ENCODE measurements at regions not wholly inside any gene's neighbourhood (a gene's known extent, or its start where the extent isn't known, plus 50 kb on each side); places are given as distances from the start of the nearest gene placed in this dataset.

DNA sequence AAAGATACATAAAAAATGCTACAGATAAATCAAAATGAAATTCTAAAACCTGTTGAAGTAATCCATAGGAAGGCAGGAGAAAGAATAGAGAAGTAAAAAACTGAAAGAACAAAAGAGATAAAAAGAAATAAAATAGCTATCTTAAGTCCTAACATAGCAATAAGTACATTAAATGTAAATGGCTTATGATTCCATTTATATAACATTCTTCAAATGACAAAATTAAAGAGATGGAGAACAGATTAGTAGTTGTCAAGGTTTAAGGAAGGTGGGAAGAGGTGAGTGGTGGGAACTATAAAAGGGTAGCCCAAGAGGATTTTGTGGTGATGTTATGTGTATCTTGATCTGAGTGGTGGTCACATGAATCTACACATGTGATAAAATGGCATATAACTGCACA is 254.8 kb downstream of the FAM76B start:
- ChIA-PET POLR2A (no interaction called here), CTCF (no interaction called here)
- no peak for DNase-seq (ENCODE audit: low read depth, low spot score)
- TF ChIP-seq, protein P1, sequence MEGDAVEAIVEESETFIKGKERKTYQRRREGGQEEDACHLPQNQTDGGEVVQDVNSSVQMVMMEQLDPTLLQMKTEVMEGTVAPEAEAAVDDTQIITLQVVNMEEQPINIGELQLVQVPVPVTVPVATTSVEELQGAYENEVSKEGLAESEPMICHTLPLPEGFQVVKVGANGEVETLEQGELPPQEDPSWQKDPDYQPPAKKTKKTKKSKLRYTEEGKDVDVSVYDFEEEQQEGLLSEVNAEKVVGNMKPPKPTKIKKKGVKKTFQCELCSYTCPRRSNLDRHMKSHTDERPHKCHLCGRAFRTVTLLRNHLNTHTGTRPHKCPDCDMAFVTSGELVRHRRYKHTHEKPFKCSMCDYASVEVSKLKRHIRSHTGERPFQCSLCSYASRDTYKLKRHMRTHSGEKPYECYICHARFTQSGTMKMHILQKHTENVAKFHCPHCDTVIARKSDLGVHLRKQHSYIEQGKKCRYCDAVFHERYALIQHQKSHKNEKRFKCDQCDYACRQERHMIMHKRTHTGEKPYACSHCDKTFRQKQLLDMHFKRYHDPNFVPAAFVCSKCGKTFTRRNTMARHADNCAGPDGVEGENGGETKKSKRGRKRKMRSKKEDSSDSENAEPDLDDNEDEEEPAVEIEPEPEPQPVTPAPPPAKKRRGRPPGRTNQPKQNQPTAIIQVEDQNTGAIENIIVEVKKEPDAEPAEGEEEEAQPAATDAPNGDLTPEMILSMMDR (IDR thresholded peaks at IDR 0.05; ENCODE audit: insufficient read depth, low read length, missing control alignments), result no peak
- H3K4me3 ChIP-seq (ENCODE audit: low read depth, low read length), result no peak overlapping the region

DNA sequence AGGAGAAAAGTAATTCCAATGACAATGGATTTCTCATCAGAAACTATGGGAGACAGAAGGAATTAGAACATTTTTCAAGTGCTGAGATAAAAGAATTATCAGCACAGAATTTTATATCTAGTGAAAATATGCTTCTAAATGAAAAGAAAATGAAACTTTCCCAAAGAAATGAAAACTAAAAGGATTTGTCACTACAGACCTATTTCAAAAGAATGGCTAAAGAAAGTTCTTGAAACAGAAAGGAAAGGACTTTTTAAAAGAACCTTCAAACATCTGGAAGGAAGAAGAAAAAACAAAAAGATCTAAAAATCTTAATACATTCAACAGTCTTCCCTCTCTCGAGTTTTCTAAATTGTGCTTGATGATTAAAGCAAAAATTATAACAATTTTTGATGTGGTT is 255.4 kb downstream of the FAM76B start:
- ChIA-PET CTCF (no interaction called here), POLR2A (no interaction called here)
- no peak overlapping the region for H3K4me3 ChIP-seq (ENCODE audit: low read depth, low read length)
- no peak for DNase-seq (ENCODE audit: low read depth, low spot score)
- TF ChIP-seq, protein P1 (IDR thresholded peaks at IDR 0.05; ENCODE audit: insufficient read depth, low read length, missing control alignments), result no peak

DNA sequence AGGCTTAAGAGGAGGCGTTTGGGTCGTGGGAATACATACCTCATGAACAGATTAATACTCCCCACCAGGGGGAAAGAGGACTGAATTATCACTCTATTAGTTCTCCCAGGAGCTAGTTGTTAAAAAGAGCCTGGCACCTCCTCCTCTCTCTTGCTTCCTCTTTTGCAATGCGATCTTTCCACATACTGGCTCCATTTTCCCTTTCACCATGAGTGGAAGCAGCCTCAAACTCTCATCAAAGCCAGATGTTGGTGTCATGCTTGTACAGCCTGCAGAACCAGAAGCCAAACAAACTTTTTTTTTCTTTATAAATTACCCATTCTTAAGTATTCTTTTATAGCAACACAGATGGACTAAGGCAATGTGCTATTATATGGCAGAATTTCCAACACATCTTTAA is 258.5 kb downstream of the FAM76B start:
- TF ChIP-seq, protein P1 (IDR thresholded peaks at IDR 0.05; ENCODE audit: insufficient read depth, low read length, missing control alignments), result no peak

DNA sequence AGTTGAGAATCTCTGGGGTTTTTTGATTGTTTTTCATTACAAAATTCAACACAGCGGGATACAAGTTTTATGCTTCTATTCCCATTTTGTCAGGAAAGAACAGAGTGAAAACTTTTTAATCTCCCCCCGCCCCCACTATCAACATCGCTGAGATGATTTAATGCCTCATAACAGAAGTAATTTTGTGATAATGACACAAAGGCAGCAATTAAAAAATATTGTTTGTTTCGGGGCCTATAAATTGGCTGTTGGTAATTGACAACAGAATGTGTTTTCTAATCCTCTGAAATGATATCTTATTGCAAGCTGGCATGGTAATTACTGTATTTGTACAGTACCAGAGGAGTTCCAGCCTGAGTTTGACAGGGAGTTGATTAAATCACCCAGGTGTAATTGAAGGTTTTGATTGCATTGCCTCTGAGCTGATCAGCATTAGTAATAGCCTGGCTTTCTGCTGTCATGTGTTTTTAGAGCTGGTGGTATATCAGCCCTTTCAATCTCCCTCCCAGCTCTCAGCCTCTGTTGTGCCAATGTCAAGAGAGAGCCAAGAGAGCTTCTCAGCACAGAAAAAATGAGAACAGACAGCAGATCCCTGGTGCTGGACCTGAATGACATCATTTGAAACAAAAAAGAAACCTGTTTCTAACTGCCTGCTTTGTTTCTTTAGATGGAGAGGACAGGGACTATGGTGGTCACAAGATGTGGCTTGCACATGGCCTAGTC is 265.1 kb downstream of the FAM76B start:
- H3K4me3 ChIP-seq (ENCODE audit: low read depth, low read length), result no peak overlapping the region
- no peak for DNase-seq (ENCODE audit: low read depth, low spot score)
- POLR2A ChIA-PET, result no interaction called here
- CTCF ChIA-PET, result interaction anchor here (1.3 to 1.7 kb wide), 3 partner anchors 13 to 373 kb away, joined by 3 to 4 read pairs (median 4); no protein-coding TSS in a partner anchor
- TF ChIP-seq, protein P1 (IDR thresholded peaks at IDR 0.05; ENCODE audit: insufficient read depth, low read length, missing control alignments), result no peak

More for the DNA sequence above, 258.5 kb downstream of the FAM76B start:
- no peak overlapping the region for H3K4me3 ChIP-seq (ENCODE audit: low read depth, low read length)
- POLR2A ChIA-PET, result no interaction called here
- CTCF ChIA-PET, result no interaction called here
- no peak for DNase-seq (ENCODE audit: low read depth, low spot score)

DNA sequence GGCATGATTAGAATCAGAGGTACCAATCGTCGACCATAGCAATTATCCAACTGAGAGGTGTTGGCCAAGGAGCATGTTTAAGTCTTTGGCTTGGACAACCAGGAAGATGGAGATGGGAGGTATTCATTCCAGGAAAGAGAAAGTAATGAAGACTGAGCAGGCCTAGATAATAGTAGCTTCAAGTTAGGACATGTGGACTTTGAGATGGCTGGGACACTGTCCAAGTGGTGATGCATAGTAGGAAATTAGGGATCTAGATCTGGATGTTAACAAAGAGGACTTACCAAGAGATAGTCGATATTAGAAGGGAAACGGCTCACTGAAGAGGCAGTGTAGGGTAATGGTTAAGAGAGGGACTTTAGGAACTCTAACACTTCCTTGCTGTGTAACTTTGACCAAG is 266.7 kb downstream of the FAM76B start:
- CTCF ChIA-PET, result interaction anchor here (0.8 to 1.7 kb wide), 2 partner anchors 22 to 183 kb away, joined by 4 to 6 read pairs; no protein-coding TSS in a partner anchor
- POLR2A ChIA-PET, result no interaction called here
- DNase-seq (ENCODE audit: low read depth, low spot score), result no peak

DNA sequence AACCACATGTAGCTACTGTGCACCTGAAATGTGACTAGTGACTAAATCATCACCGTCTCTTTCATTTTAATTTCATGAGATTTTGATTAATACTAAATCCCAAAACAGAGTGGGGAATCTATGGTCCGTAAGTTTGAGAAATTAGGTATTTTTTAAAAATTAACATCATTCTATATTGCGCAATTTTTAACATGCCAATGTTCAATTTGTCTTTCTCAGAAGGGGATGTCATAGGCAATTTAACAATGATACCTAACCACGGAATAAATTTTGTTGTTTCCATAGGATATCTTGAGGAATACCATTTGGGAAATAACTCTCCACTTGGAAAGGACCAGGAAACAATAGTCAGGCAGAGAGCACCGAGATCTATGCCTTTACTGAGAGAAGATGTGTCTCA is 267.7 kb downstream of the FAM76B start:
- no peak overlapping the region for H3K4me3 ChIP-seq (ENCODE audit: low read depth, low read length)
- ChIA-PET CTCF (interaction anchor here (1.7 kb wide), 1 partner anchor 184 kb away, joined by 6 read pairs; no protein-coding TSS in a partner anchor), POLR2A (no interaction called here)
- DNase-seq (ENCODE audit: low read depth, low spot score), result no peak
- TF ChIP-seq, protein P1 (IDR thresholded peaks at IDR 0.05; ENCODE audit: insufficient read depth, low read length, missing control alignments), result no peak

More for the DNA sequence above, 266.7 kb downstream of the FAM76B start:
- H3K4me3 ChIP-seq (ENCODE audit: low read depth, low read length), result no peak overlapping the region
- TF ChIP-seq, protein P1 (IDR thresholded peaks at IDR 0.05; ENCODE audit: insufficient read depth, low read length, missing control alignments), result no peak
